GM12878 (cell line): ENCODE measurements at regions not wholly inside any gene's neighbourhood (a gene's known extent, or its start where the extent isn't known, plus 50 kb on each side); places are given as distances from the start of the nearest gene placed in this dataset.

ENCODE experiments used
- ATAC-seq: fragments of 200-7000 bp; cut with Tn5 transposase; 3 replicates; pipeline ENCODE4 v1.9.1; 2020; ENCODE audit warnings: mild to moderate bottlenecking, moderate library complexity
- BruUV-seq: library from RNA; stranded (reverse); fragments of 400-500 nt; replicated peaks from 2 replicates; lab custom pipeline; 2021; lab: Mats Ljungman, UMichigan
- CTCF ChIA-PET: fragments of 300-600 bp; sonication (Branson Sonifier 250); formaldehyde crosslinking; extraction: SDS; loops from one replicate; lab custom pipeline; 2021; ENCODE audit warnings: inconsistent platforms; lab: Yijun Ruan, JAX
- POLR2A ChIA-PET: fragments of 350-600 bp; formaldehyde crosslinking; extraction: SDS; loops from one replicate; lab custom pipeline; 2021; ENCODE audit warnings: inconsistent platforms; lab: Charles Lee
- RAD21 ChIA-PET: fragments of 300-600 bp; sonication (Branson Sonifier 250); formaldehyde crosslinking; loops from one replicate; lab custom pipeline; 2023; ENCODE audit warnings: antibody characterized with exemption; ENCODE audit not compliant: unreplicated experiment; lab: Charles Lee
- SMC1A ChIA-PET: fragments of 300-600 bp; sonication (Branson Sonifier 250); formaldehyde crosslinking; loops from one replicate; lab custom pipeline; 2023; ENCODE audit not compliant: unreplicated experiment, uncharacterized antibody; lab: Charles Lee
- DNase-seq: peaks from one replicate; pipeline ENCODE4 v3.0.0-alpha.2; 2011; ENCODE audit warnings: low read depth, low spot score
- FAIRE-seq: peaks from 3 replicates; lab custom pipeline; 2011; peaks lifted over from hg19 to GRCh38; lab: Jason Lieb, UNC
- H2AFZ ChIP-seq: 2 replicates; pipeline ENCODE4 v1.6.0; 2011; ENCODE audit warnings: low read depth, low read length, control low read depth; ENCODE audit not compliant: control insufficient read depth
- H3K27ac ChIP-seq: 2 replicates; pipeline ENCODE4 v1.5.1; 2011; ENCODE audit warnings: control low read depth; ENCODE audit not compliant: control insufficient read depth, insufficient read depth
- H3K27me3 ChIP-seq, 2 experiments: replicated peaks in 1 of 2; 2 replicates each; pipeline versions ENCODE4 v1.6.0 to v1.6.1; 2011; ENCODE audit warnings: low read length in 1 of 2; ENCODE audit not compliant: control insufficient read depth in 2 of 2, insufficient read depth in 2 of 2
- H3K36me3 ChIP-seq, 2 experiments: 2 replicates each; pipeline ENCODE4 v1.5.1; 2011; ENCODE audit warnings: low read length in 1 of 2; ENCODE audit not compliant: control insufficient read depth in 2 of 2, insufficient read depth in 2 of 2
- H3K4me1 ChIP-seq: 2 replicates; pipeline ENCODE4 v1.6.1; 2011; ENCODE audit warnings: mild to moderate bottlenecking, low read length, moderate library complexity, mixed read lengths; ENCODE audit not compliant: control insufficient read depth, insufficient read depth
- H3K4me2 ChIP-seq: 2 replicates; pipeline ENCODE4 v1.6.0; 2011; ENCODE audit warnings: control low read depth; ENCODE audit not compliant: control insufficient read depth, insufficient read depth
- H3K4me3 ChIP-seq: fragments of 200-600 bp; sonication (generic); 2 replicates; pipeline ENCODE4 v1.5.1; 2016
- H3K79me2 ChIP-seq: 2 replicates; pipeline ENCODE4 v1.6.0; 2011; ENCODE audit warnings: low read length; ENCODE audit not compliant: control insufficient read depth, insufficient read depth
- H3K9ac ChIP-seq: 2 replicates; pipeline ENCODE4 v1.8.0; 2011; ENCODE audit warnings: low read length, control low read depth, mixed read lengths; ENCODE audit not compliant: control insufficient read depth, insufficient read depth
- H3K9me3 ChIP-seq: replicated peaks from 3 replicates; pipeline ENCODE4 v1.5.1; 2011; ENCODE audit warnings: mild to moderate bottlenecking, low read length; ENCODE audit not compliant: control insufficient read depth, insufficient read depth
- H4K20me1 ChIP-seq: 2 replicates; pipeline ENCODE4 v1.6.0; 2011; ENCODE audit not compliant: control insufficient read depth, insufficient read depth
- BACH1 ChIP-seq: fragments of 450-650 bp; IDR thresholded peaks from 2 replicates; pipeline ENCODE4 v1.6.1; 2017; ENCODE audit warnings: mild to moderate bottlenecking, borderline replicate concordance
- BHLHE40 ChIP-seq, 2 experiments: fragments of 450-650 bp in 1 of 2; IDR thresholded peaks; 2 replicates each; pipeline ENCODE4 v1.6.1; 2011 to 2017; ENCODE audit warnings: low read depth in 2 of 2, borderline replicate concordance in 1 of 2, improper control_type of control experiment in 1 of 2, low read length in 1 of 2, mild to moderate bottlenecking in 1 of 2
- BRCA1 ChIP-seq: IDR thresholded peaks from 2 replicates; pipeline ENCODE4 v1.6.1; 2011; ENCODE audit warnings: low read depth, low read length, improper control_type of control experiment
- CBX5 ChIP-seq: sonication (generic); IDR thresholded peaks from 2 replicates; pipeline ENCODE4 v1.6.1; 2016; ENCODE audit warnings: low read depth, moderate library complexity, mild to moderate bottlenecking, inconsistent platforms
- IRF3 ChIP-seq: fragments of 450-650 bp; IDR thresholded peaks from 2 replicates; pipeline ENCODE4 v1.6.1; 2014; ENCODE audit warnings: mild to moderate bottlenecking
- JUND ChIP-seq: IDR thresholded peaks from 2 replicates; pipeline ENCODE4 v1.6.1; 2012; ENCODE audit warnings: low read depth, mild to moderate bottlenecking, low read length, improper control_type of control experiment, moderate library complexity
- KAT2A ChIP-seq: conservative IDR thresholded peaks from 2 replicates; pipeline ENCODE4 v1.6.1; 2011; ENCODE audit warnings: low read depth, low read length; ENCODE audit not compliant: control insufficient read depth
- NR2C2 ChIP-seq: IDR thresholded peaks from 2 replicates; pipeline ENCODE4 v1.6.1; 2011; ENCODE audit warnings: borderline replicate concordance, low read depth; ENCODE audit not compliant: control insufficient read depth, insufficient read length
- PML ChIP-seq: IDR thresholded peaks from 2 replicates; pipeline ENCODE4 v1.6.1; 2012; ENCODE audit warnings: low read length, inconsistent platforms
- PRDM15 ChIP-seq: fragments of 450-650 bp; formaldehyde crosslinking; IDR thresholded peaks from 2 replicates; pipeline ENCODE4 v1.4.0; 2020; ENCODE audit warnings: mild to moderate bottlenecking, moderate library complexity
- RBBP5 ChIP-seq: fragments of 200-600 bp; sonication (generic); conservative IDR thresholded peaks from 2 replicates; pipeline ENCODE4 v1.6.1; 2016
- RELA ChIP-seq: fragments of 450-650 bp; IDR thresholded peaks from 2 replicates; pipeline ENCODE4 v1.8.0; 2014; ENCODE audit warnings: borderline replicate concordance; ENCODE audit not compliant: partially characterized antibody
- SIN3A ChIP-seq: IDR thresholded peaks from 2 replicates; pipeline ENCODE4 v1.6.1; 2012; ENCODE audit warnings: low read depth, low read length, improper control_type of control experiment
- SP1 ChIP-seq: IDR thresholded peaks from one replicate; pipeline ENCODE4 v1.6.1; 2011; ENCODE audit warnings: low read depth, low read length
- TCF12 ChIP-seq: IDR thresholded peaks from 2 replicates; pipeline ENCODE4 v1.6.1; 2011; ENCODE audit warnings: low read depth, mild to moderate bottlenecking, low read length
- ZZZ3 ChIP-seq: IDR thresholded peaks from 2 replicates; pipeline ENCODE4 v1.6.1; 2011; ENCODE audit warnings: low read depth; ENCODE audit not compliant: control insufficient read depth, insufficient read length
- WGBS: methylation state at CpG from one replicate; pipeline ENCODE4 v1.1.6; 2016; ENCODE audit warnings: low lambda C conversion rate; ENCODE audit not compliant: insufficient replicate concordance, insufficient coverage; ENCODE audit errors: missing lambda C conversion rate; 5-methylcytosine and 5-hydroxymethylcytosine counted together
- in situ Hi-C: fragments of 300-500 bp; cut with MboI; formaldehyde crosslinking; loops from 9 replicates; pipeline ENCODE4 v1.14.3; 2018; ENCODE audit warnings: mixed read lengths
- intact Hi-C: fragments of 100-400 bp; cut with micrococcal nuclease; formaldehyde crosslinking; loops from one replicate; pipeline ENCODE4 v1.14.2; 2022; ENCODE audit not compliant: unreplicated experiment

- H3K79me2 ChIP-seq: no peaks in the 10 kb centered on the region
- H3K4me1 ChIP-seq: no peaks in the 10 kb centered on the region
- POLR2A ChIA-PET: no interaction called here
- SMC1A ChIA-PET: interaction anchor here (0.9 kb wide), 1 partner anchor 13 kb away, joined by 3 read pairs; no protein-coding TSS in a partner anchor
- no peaks in the 10 kb centered on the region for H4K20me1 ChIP-seq
- peaks cover 0 to 3% of the 10 kb centered on the region in 2 experiments; a peak in 2 of 4 replicates for H3K27me3 ChIP-seq
- no peak overlapping the region for H3K27ac ChIP-seq
- no peak for FAIRE-seq
- no peak for DNase-seq
- CTCF ChIA-PET: interaction anchor here (1.7 kb wide), 1 partner anchor 9 kb away, joined by 4 read pairs; no protein-coding TSS in a partner anchor
- H2AFZ ChIP-seq: no peak overlapping the region
- in situ Hi-C loops: no loop called here
- ATAC-seq: no peak
- no peak overlapping the region for H3K9ac ChIP-seq
- TF ChIP-seq IRF3 (no peak), RBBP5 (no peak), PRDM15 (no peak), BACH1 (no peak), RELA (no peak), NR2C2 (no peak), ZZZ3 (no peak), BRCA1 (no peak), PML (no peak), KAT2A (no peak), CBX5 (no peak), SIN3A (no peak), BHLHE40 (IDR thresholded peaks at IDR 0.05; ENCODE audit: borderline replicate concordance in 1 of 2, low read depth in 2 of 2, low read length in 1 of 2) (no peak), JUND (no peak), TCF12 (no peak), SP1 (no peak)
- intact Hi-C loops: no loop called here
- 23% methylated on average over 9 of the region's 9 CpGs for WGBS
- BruUV-seq: no TSS peak
- no peaks in the 10 kb centered on the region for H3K36me3 ChIP-seq
- H3K4me3 ChIP-seq: no peak overlapping the region
- H3K9me3 ChIP-seq: no peaks in the 10 kb centered on the region
- no peak overlapping the region for H3K4me2 ChIP-seq
- RAD21 ChIA-PET: no interaction called here
Measured at GRCh38 chr20:39253051-39253755, 291.1 kb downstream of the DHX35 start.
